ENCODE measurements at regions not wholly inside any gene's neighbourhood (a gene's known extent, or its start where the extent isn't known, plus 50 kb on each side); places are given as distances from the start of the nearest gene placed in this dataset.

DNA sequence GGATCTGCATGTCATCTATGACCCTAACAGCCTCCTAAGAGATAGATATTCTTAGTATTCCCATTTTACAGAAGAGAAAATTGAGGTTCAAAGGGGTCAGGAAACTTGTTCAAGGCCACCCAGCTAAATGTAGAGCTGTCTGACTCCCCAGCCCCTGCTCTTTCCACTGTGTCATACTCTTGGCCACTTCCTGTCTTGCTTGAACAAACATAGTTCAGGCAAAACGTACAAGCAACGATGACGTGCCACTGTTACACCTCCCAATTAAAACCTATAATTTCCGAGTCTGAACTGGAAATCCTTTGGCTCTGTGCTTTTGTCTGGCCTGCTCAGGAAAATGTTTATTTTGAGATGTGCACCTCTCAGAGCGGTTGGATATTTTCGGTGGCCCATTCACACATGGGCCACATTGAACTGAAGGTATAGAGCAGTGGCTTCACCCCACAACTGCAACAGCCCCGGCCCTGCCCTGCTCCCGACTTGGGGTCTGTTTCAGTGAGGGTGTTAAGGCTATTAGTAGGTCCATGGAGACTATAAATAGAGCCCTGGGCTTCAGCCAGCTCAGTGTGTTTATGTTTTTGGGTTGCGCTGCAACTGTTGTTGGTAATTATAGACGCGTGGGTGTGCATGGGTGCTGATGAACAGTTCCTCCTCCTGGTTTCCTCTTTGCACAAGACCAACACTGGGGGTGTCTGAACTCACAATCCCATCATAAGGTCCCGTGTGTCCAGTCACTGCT, 172.3 kb upstream of the ADO start:
- DNase-seq (ENCODE audit: low read depth, low spot score), result no peak
- in situ Hi-C loops (cut with HindIII; ENCODE audit: low pct_unique_long_range_greater_than_20kb, low sequenced_read_pairs), result no loop called here

DNA sequence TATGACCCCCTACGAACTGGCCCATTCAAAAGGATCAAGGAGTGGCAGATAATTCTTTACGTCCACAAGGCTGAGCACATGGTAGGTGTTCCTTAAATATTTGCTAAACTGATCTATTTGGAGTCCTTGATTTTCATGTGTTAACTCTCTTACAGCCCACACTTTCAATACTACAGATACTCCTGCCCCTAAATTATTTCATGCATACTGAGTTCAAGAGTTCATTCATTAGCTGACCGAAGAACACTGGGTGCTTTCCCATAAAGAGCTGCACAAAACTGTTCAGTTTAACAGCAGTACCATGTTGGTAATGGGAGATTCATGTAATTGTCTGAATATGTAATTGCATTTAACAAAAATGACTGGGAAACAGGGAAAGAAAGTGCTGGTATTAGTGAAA, 170.5 kb upstream of the ADO start:
- DNase-seq (ENCODE audit: low read depth, low spot score), result no peak
- in situ Hi-C loops (cut with HindIII; ENCODE audit: low pct_unique_long_range_greater_than_20kb, low sequenced_read_pairs), result no loop called here

DNA sequence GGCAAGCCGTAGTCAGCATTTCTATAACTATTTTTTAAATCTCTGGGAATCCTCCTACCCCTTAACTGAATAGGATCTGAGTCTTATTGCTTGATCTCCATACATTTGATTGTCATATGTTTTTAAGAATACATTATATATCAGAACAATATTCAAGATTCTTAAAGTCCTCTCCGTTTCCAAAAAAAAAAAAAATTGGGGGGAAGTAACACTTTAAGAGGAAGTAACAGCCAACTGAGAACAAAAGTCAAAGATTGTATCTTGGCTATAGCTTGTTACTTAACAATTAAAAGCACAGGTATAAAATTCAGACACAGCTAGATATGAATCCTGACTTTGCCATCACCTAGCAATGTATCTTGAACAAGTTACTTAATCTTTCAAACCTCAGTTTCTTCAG, 169.9 kb upstream of the ADO start:
- in situ Hi-C loops (cut with HindIII; ENCODE audit: low pct_unique_long_range_greater_than_20kb, low sequenced_read_pairs), result no loop called here
- DNase-seq (ENCODE audit: low read depth, low spot score), result no peak

DNA sequence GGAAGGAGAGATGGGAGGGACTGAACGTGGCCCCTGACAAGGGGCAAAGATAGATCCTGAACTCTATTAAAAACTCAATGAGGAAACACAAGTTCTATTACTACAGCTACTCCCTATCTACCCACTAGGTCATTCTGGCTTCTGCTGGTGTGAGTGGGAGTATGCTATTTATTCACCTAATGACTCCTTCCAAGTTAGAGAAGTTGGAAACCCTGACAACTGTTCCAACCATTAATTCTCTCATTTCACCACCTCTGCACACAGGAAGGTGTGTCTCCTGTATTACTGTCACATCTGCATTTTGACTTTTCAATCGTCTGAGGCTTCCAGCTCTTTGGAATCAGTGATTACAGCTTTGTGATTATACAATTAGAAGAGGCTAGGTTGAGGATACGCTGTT, 169.4 kb upstream of the ADO start:
- in situ Hi-C loops (cut with HindIII; ENCODE audit: low pct_unique_long_range_greater_than_20kb, low sequenced_read_pairs), result no loop called here
- no peak for DNase-seq (ENCODE audit: low read depth, low spot score)

DNA sequence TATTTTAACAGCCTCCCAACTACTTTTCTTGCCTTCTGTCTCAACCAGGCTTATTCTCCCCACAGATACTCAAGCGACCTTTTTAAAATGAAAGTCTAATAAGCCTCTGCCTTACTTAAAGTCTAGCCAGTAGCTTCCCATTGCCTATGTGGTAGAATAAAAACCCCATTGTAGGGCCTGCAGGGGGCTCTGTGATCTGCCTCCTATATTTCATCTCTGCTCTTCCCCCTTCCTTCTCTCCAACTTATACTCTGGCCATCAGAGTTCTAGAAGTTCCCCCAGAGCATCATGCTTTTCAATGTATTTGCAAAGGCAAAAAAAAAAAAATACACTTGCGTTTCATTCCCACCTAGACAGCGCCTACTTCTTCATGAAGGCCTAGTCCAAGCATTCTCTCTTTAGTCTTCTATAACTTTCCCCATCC, 167.7 kb upstream of the ADO start:
- peak; percentile 55 for DNase-seq (ENCODE audit: low read depth, low spot score)
- in situ Hi-C loops (cut with HindIII; ENCODE audit: low pct_unique_long_range_greater_than_20kb, low sequenced_read_pairs), result no loop called here

DNA sequence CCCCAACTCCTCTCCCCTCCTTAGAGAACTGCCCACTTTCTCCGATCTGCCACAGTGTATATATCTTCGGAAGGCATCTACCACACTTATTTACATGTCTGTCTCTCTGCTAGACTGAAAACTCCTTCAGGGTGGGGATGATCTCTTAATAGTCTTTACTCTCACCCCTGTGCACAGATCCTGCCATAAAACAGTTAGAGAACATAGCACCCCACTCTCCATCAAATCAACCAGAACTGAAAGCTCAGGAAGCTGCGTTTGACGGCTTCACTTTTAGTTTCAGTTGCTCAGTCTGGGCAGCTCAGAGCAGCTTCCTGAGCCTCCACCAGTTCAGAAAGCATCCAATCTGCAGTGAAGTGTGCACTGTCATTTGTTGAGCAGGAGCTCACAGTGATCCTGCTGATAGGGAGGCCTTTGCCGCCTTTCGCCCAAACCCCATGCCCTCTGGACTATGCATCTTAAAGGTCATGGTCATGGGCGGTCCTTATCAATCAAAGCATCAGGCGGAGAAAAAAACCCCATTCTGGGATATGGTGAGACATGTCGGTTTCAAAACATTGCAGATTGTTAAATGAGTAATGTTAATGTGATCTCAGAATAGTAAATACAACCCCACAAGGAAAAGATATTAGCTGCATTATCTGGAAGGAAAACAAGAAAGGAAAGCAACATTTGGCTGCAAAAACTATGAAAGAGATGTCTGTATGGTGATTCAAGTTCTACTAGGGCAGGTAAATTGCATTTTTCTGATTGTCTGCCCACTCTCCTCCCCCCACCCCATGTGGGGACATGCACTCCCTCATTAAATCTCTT, 167.1 kb upstream of the ADO start:
- in situ Hi-C loops (cut with HindIII; ENCODE audit: low pct_unique_long_range_greater_than_20kb, low sequenced_read_pairs), result no loop called here
- peak; percentile 43 for DNase-seq (ENCODE audit: low read depth, low spot score)

DNA sequence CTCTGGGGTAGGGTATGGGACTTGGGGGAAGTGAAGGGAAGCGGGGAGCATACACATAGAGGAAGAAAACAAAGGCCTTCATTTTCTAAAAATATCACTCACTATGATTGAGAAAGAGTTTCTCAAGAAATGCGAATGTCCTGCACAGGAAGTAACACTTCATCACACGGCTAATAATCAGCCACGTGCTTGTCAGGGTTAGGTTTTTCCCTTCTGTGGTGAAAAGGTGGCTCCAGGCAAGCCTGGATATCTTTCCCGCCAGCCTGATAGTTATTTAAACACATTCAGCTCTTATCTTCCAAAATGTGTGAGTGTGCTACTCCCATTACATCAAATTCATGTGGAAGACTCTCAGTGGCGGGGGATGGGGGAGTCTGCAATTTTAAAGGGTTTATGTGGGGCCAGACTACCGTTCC, 166.4 kb upstream of the ADO start:
- peak; percentile 22 for DNase-seq (ENCODE audit: low read depth, low spot score)
- in situ Hi-C loops (cut with HindIII; ENCODE audit: low pct_unique_long_range_greater_than_20kb, low sequenced_read_pairs), result no loop called here

DNA sequence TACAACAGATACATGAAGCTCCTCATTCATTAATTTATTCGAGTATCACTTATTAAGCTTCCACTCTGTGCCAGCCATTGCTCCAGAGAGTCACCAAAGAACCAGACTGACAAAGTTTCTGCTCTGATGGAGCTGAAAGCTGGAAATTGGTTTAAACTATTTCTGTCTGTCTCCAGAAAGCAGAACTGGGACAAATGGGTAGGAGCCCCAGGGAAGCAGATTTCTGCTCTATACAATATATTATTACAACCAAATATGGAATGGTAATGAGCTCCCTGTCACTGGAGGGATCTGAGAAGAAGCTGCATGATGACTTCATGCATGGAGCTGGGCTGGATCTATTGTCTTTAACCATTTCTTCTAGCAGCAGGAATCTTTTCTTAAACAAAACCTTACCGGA, 165.4 kb upstream of the ADO start:
- in situ Hi-C loops (cut with HindIII; ENCODE audit: low pct_unique_long_range_greater_than_20kb, low sequenced_read_pairs), result no loop called here
- no peak for DNase-seq (ENCODE audit: low read depth, low spot score)

DNA sequence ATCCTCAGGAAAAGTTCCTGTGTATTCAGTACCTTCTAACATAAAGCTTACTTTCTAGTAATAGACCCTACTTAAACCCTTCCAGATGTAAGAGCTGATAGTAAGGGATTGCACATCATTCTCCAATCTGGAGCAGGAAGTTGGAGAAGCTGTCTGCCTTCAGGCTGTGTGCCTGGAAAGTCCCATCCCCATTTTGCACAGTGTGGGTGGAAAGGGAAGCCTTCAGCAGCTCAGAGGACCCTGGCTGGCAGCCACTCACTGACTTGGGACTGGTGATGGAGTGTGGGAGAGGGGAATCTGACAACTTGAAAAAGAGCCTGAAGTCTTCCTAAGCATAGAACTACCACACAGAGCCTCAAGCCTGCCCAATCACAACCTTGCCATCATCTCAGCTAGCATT, 164.1 kb upstream of the ADO start:
- in situ Hi-C loops (cut with HindIII; ENCODE audit: low pct_unique_long_range_greater_than_20kb, low sequenced_read_pairs), result no loop called here

DNA sequence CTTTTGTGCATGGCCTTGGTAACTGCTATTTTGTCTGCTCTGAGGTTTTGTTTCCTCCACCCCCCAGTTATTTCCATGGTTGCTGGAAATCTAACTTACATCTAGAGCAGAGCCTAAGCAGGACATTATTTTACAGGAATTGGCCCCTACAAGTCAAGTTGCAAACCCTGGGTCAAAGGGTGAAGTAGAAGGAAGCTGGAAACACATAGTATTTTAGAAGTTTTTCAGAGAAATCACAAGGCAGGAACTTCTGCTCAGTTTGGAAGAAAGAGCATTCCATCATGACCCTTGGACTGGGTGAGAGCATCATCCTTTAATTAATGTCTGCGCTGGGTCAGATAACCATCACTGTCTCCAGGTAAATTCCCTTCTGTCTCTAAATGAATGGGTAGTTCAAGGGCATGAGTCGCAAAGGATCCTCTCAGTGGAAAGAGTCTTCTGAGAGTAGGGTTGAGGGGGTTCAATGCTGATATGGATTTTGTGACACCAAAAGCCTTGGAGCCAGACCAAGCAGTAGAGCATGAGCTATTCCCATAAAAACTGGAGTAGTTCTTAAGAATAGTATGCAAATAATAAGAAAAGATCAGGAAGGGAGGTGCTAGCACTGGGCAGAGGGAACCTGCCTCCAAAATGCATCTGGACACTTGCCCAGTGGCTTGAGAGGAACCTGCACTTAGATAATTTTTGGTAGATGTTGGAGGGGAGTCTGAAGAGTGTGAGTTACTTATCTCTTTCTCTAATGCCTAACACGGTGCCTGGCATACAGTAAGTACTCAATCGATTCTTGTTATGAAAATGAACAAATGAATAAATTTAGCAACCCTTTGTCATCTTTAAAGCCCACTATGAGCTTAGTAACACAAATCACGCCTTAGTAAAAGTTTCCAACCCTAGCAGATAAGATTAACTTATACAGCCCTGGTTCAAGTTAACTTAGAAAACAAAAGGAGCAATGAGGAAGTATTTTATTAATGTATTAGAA, 160.6 kb upstream of the ADO start:
- no peak for DNase-seq (ENCODE audit: low read depth, low spot score)
- in situ Hi-C loops (cut with HindIII; ENCODE audit: low pct_unique_long_range_greater_than_20kb, low sequenced_read_pairs), result no loop called here

More for the DNA sequence above, 164.1 kb upstream of the ADO start:
- DNase-seq (ENCODE audit: low read depth, low spot score), result peak; percentile 51

DNA sequence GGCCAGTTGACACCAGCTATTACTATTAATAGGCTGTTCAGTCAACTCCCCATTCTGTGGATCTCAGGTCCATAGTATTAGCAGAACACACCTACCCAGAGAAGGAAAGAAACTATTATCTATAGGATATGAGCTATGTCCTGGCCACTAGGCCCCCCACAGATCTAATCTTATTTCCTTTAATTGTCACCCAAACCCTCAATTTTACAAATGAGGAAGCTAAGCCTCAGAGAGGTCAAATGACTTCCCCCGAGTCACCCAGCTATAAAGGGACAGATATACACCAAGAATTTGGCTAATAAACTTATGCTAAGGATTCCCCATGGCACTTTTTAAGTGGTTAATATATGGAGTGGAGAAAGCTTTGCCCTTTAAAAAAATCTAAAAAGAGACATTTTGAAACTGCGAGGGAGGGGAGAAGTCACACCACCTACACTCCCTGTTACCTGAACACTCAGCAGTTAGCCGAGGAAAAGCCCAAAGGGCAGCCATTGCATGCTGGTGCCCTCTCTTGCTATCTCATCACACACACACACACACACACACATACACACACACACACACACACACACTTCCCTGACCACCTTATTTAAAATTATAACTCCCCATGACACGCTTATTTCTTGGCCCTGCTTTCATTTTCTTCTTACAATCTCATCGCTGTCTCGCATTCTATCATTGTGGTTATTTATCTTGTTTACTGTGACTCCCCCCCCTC, 157.0 kb upstream of the ADO start:
- in situ Hi-C loops (cut with HindIII; ENCODE audit: low pct_unique_long_range_greater_than_20kb, low sequenced_read_pairs), result no loop called here
- DNase-seq (ENCODE audit: low read depth, low spot score), result no peak

DNA sequence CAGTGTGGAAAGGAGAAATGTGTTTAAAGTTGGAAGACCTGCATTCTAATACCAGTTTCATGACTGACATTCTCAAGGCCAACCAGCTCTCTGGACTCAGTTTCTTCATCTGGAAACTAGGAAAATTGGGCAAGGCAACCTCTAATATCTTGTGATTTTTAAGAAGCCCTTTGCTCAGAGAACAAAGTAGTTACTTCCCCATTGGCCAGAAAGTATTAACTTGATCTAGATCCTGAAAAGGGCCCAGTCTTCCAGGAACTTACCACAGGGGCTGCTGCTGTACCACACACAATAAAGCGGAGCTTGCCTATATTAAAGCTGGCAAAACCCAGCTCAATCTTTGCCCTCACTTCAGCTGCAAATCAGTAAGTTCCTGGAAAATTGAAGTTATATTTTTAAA, 155.6 kb upstream of the ADO start:
- in situ Hi-C loops (cut with HindIII; ENCODE audit: low pct_unique_long_range_greater_than_20kb, low sequenced_read_pairs), result no loop called here
- no peak for DNase-seq (ENCODE audit: low read depth, low spot score)

DNA sequence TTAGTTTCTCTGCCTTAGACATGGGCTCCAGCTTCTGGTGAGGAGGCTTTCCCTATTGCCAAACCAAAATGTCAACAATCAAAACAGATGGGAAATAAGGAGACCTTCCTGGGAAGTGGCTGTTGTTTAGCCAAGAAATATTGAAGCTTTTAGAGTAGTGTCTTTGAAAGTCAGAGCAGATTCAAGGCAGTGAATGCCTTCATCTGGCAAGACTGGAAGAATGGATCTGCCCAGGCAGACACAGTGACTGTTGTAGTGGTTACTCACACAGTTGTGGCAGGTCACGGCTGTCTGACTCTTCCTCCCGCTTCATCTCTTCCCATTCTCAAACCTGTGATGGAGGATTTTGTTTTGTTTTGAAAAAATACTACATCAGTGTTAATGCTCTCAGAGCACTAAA, 154.1 kb upstream of the ADO start:
- in situ Hi-C loops (cut with HindIII; ENCODE audit: low pct_unique_long_range_greater_than_20kb, low sequenced_read_pairs), result no loop called here
- no peak for DNase-seq (ENCODE audit: low read depth, low spot score)

DNA sequence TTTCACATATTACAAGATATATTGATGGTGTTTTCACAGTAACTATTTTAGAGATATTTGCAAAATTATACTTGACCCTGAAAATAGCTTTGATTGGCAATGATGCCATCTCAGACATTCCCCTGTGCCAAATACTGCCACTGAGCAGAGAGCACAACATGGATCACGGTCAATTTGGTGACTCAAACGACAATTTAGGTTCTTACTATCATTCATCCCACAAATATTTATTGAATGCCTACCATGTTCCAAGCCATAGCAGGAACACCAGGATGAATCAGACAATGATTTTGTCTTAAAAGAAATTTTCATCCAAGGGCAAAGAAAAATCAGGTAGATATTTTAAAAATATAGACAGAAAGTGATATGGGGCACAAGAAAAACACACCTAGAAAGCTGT, 153.2 kb upstream of the ADO start:
- no peak for DNase-seq (ENCODE audit: low read depth, low spot score)
- in situ Hi-C loops (cut with HindIII; ENCODE audit: low pct_unique_long_range_greater_than_20kb, low sequenced_read_pairs), result no loop called here

DNA sequence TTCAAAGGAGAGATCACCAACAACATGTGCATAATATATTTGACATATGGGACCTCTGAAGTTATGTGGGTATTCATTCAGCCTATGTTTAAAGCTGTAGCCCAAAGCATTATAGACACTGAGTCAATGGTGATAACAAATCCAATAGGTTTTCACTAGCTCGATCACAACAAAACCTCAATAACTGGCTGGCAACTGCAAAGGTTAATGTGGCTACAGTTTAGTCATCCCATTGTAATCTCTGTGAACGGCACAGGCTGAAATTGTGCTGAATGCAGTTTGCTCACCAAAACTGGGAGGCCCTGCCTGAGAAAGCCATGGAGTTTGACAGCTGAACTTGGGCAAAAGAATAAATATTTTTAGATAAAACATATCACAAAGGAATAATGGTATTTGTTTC, 152.4 kb upstream of the ADO start:
- DNase-seq (ENCODE audit: low read depth, low spot score), result no peak
- in situ Hi-C loops (cut with HindIII; ENCODE audit: low pct_unique_long_range_greater_than_20kb, low sequenced_read_pairs), result no loop called here

DNA sequence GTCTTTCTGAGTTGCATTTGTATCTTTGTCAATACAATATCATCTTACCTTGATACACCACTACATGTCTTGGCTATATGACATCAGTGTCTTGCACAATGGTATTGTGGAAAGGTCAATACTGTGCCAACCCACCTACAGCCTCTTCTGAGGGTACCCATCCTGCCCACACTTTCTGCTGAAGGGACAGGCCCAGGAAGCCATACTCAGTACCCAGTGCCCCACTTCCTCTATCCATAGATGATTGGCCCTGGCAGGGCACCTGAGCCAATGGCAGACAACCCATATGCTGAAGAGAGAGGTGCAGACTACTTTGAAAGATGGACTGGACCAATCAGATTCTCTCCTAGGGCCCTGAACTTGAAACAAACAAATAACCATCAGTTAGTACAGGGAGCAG, 152.0 kb upstream of the ADO start:
- in situ Hi-C loops (cut with HindIII; ENCODE audit: low pct_unique_long_range_greater_than_20kb, low sequenced_read_pairs), result no loop called here
- no peak for DNase-seq (ENCODE audit: low read depth, low spot score)

DNA sequence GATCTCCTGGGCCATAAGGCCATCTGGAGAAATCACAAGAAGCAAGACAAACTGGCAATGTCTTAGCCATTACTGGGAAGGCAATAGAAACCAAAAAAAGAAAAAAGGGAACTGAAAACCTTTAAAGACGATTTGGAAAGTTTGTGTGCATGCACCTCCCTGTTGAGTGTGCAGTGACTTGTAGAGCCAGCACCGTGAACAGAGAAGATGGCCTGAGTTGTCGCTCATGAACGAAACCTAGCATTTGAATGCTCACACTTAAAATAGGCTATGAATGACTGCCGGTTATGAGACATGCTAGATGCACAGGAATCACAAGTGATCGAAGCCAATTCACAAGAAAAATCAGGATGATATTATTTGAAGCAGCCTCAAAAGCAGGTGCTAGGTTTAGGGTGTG, 151.3 kb upstream of the ADO start:
- no peak for DNase-seq (ENCODE audit: low read depth, low spot score)
- in situ Hi-C loops (cut with HindIII; ENCODE audit: low pct_unique_long_range_greater_than_20kb, low sequenced_read_pairs), result no loop called here

DNA sequence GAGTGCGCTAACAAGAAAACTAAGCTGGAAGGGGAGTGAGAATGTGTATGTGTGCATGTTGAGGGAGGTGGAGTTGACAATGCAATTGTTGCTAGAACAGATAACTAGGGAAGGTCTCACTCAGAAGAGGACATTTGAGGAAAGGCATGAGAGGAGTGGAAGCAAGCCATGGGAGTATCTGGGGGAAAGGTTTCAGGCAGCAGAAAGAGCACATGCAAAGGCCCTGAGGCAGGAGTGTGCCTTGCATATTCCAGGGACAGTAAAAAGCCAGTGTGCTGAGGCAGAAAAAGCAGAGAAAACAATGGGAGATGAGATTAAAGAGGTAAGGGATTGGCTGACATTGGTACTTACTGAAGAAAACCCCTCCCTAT, 149.6 kb upstream of the ADO start:
- no peak for DNase-seq (ENCODE audit: low read depth, low spot score)
- in situ Hi-C loops (cut with HindIII; ENCODE audit: low pct_unique_long_range_greater_than_20kb, low sequenced_read_pairs), result no loop called here

All from SK-MEL-5 (cell line).